ENCODE measurements at regions not wholly inside any gene's neighbourhood (a gene's known extent, or its start where the extent isn't known, plus 50 kb on each side); places are given as distances from the start of the nearest gene placed in this dataset.

- TF ChIP-seq GATA3 (IDR thresholded peaks at IDR 0.05; ENCODE audit: low read depth, low read length) (no peak), GATA2 (IDR thresholded peaks at IDR 0.05; ENCODE audit: low read depth, low read length) (no peak)
Observed at GRCh38 chr20:6407163-6407562, 284.3 kb upstream of the FERMT1 start.

Measured in SH-SY5Y (cell line).